HG02798 (cell line): ENCODE measurements at regions not wholly inside any gene's neighbourhood (a gene's known extent, or its start where the extent isn't known, plus 50 kb on each side); places are given as distances from the start of the nearest gene placed in this dataset.

Experiments used
- ATAC-seq: cut with Tn5 transposase; IDR thresholded peaks from one replicate; pipeline ENCODE4 v1.9.1; 2021; ENCODE audit warnings: mild to moderate bottlenecking; ENCODE audit not compliant: unreplicated experiment, poor library complexity

GRCh38 chr6:168741942-168742782, 301.2 kb downstream of the SMOC2 start:
- no peak for ATAC-seq

- ATAC-seq = no peak
These were observed 300.3 kb downstream of the SMOC2 start for GRCh38 chr6:168741305-168741704.

GRCh38 chr6:168739381-168739780, 298.4 kb downstream of the SMOC2 start:
- ATAC-seq = no peak

DNA sequence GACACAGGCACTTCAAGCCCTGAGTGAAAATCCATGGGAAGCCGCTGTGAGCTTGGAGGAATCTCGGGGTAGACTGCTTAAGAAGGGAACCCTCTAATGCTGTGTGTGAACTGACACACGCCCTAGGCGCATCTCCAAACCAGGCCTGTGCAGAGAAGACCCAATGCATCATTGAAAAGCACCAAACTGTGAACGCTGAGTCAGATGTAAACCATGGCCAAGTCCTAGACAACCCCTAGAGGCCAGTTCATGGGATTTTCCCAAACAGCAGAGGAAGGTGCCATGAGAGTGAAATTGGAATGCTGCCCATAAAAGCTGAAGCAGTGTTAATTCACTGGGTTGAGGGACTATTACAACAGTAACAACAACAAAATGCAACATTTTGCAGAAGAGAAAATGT, 296.5 kb downstream of the SMOC2 start:
- no peak for ATAC-seq

GRCh38 chr6:168737014-168737413, 296.0 kb downstream of the SMOC2 start:
- ATAC-seq = no peak

GRCh38 chr6:168736039-168736438, 295.1 kb downstream of the SMOC2 start:
- ATAC-seq = no peak

GRCh38 chr6:168735268-168735949, 294.4 kb downstream of the SMOC2 start:
- ATAC-seq = no peak

- no peak for ATAC-seq
These were observed 293.5 kb downstream of the SMOC2 start for GRCh38 chr6:168734523-168734922.

DNA sequence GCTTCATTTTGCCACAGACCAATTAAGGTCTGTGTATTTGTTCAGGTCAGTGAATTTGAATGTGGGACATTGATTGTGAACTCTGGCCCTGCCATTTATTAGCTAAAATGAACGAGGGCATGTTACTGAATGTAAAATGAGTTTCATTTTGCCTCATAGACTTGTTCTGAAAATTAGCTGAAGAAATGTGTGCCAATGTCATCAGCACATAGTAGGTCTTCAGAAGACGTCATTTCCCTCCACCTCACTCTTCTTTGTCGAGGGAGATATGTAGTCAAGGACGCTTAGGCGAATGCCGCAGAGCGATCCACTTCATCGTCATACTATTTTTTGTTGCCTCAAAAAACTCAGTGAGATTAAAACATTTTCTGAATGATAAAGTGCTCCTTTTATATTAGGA, 291.7 kb downstream of the SMOC2 start:
- ATAC-seq = no peak

DNA sequence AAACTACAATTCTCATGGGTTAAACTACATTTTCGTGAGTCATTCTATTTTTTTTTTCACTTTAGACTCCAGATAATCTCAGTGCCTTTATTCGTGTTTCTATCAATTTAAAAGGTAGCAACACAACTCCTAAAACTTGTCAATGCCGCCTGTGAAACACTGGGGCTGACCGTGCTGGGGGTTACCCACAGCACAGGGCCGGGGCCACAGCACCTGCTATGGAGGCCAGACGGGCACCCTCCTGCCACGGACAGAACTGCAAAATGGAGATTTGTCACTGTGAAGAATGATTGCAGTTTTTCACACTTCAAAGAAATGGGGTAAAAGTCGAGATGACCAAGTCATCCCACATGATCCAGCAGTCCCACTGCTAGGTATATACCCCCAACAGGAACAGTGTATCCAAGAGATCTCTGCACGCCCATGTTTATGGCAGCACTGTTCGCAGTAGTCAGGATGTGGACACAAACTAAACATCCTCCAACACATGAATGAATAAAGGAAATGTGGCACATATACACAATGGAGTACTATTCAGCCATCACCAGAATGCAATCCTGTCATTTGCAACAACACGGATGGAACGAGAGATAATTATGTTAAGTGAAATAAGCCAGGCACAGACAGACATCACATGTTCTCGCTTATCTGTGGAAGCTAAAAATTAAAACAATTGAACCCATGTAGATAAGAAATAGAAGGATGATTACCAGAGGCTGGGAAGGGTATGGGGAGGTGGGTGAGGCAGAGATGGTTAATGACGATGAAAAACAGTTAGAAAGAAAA, 290.1 kb downstream of the SMOC2 start:
- no peak for ATAC-seq

DNA sequence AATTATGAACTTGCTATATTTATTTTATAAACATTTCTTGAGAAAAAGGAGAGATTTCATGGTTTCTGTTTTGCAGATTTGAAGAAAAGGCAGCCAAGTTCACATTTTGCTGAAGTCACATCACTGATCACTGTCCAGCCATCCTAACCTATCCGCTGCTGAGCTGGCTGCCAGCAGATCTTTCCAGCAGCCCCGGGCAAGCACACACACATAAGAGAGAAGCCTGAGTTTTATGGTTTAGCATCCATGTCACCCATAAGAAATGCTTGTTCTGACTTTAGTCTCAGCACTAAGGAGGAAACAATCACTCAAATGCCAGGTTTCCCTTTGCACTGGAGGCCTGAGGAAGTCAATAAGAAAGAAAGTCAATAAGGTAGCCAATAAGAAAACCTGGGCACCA, 287.1 kb downstream of the SMOC2 start:
- no peak for ATAC-seq

GRCh38 chr6:168726312-168726856, 285.4 kb downstream of the SMOC2 start:
- ATAC-seq = no peak

GRCh38 chr6:168725802-168726201, 284.8 kb downstream of the SMOC2 start:
- ATAC-seq = no peak

GRCh38 chr6:168724669-168725570, 283.9 kb downstream of the SMOC2 start:
- no peak for ATAC-seq

DNA sequence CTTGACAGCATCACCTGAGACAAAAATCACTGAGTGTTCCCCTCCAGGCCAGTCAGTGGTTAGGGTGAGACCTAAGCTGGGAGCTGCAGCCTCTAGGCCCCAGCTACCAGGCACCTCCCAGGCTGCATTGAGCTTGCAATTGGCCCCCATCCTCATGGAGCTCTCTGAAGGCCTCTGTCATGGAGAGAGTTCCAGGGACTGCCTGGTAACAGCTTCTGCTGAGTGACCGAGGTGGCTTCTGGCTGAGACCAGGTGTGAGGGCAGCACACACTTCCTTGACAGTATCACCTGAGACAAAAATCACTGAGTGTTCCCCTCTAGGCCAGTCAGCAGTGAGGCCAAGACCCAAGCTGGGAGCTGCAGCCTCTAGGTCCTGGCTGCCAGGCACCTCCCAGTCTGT, 283.0 kb downstream of the SMOC2 start:
- ATAC-seq = no peak

DNA sequence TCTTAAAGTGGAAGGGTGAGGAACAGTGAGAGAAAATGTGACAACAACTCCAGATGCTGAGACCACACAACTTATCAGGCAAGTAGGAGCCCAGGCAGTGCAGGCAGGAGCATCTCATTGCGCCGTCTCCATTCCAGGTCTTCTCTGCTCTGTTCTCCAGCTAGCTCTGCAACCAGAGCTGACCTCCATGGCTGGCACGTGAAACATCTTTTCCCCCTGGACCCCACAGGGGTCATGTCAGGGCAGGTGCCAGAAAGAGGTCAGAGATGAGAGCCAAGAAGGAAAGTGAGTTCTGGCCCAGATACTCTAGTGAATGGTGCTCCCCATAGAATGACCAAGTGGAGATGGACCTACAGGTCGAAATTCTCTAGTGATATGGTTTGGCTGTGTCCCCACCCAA, 281.4 kb downstream of the SMOC2 start:
- no peak for ATAC-seq

GRCh38 chr6:168721571-168721970, 280.6 kb downstream of the SMOC2 start:
- no peak for ATAC-seq

- ATAC-seq = no peak
These were observed 278.9 kb downstream of the SMOC2 start for GRCh38 chr6:168719901-168720300.

- ATAC-seq = no peak
These were observed 278.0 kb downstream of the SMOC2 start for GRCh38 chr6:168718821-168719475.
